Left colon (tissue), 2 donors: ENCODE measurements at regions not wholly inside any gene's neighbourhood (a gene's known extent, or its start where the extent isn't known, plus 50 kb on each side); places are given as distances from the start of the nearest gene placed in this dataset.

Source experiments
- ATAC-seq: fragments of 200-7000 bp; cut with Tn5 transposase; one replicate; pipeline ENCODE4 v1.9.1; 2020; ENCODE audit warnings: mild to moderate bottlenecking, moderate library complexity
- DNase-seq, 2 donors: peaks; one replicate each; pipeline ENCODE4 v3.0.0-alpha.2; 2020
- intact Hi-C, 2 donors: fragments of 100-400 bp; cut with DNase I in 1 of 2; cut with micrococcal nuclease in 1 of 2; formaldehyde crosslinking; loops; one replicate each; pipeline versions ENCODE4 v1.11.2 to v1.14.0; 2022; cut with DNase I, micrococcal nuclease
- donor health status: DM: no; HTN: no; CAD: no.
- donor health status: DM: yes; HTN: yes; CAD: no.

GRCh38 chr5:147017621-147018020 lies 139.1 kb upstream of the PPP2R2B start:
- intact Hi-C loops: no loop called here
- DNase-seq: no peak
- no peak for ATAC-seq

GRCh38 chr5:147018812-147019211 lies 140.3 kb upstream of the PPP2R2B start:
- no peak for ATAC-seq
- no peak for DNase-seq
- intact Hi-C loops: no loop called here

- DNase-seq (no peak), ATAC-seq (no peak)
- intact Hi-C loops: no loop called here
These were observed 158.2 kb upstream of the PPP2R2B start for GRCh38 chr5:147036691-147037245.

- intact Hi-C loops: no loop called here
- DNase-seq: no peak
- ATAC-seq: no peak
These were observed 159.1 kb upstream of the PPP2R2B start for GRCh38 chr5:147037515-147038205.

- intact Hi-C loops: no loop called here
- no peak for DNase-seq
- ATAC-seq: no peak
These were observed 162.3 kb upstream of the PPP2R2B start for GRCh38 chr5:147040856-147041255.

- intact Hi-C loops: no loop called here
- no peak for ATAC-seq
- DNase-seq: no peak
These were observed 166.2 kb upstream of the PPP2R2B start for GRCh38 chr5:147044572-147045273.

- intact Hi-C loops: no loop called here
- ATAC-seq (no peak), DNase-seq (no peak)
These were observed 166.7 kb upstream of the PPP2R2B start for GRCh38 chr5:147045290-147045689.

- DNase-seq: no peak
- ATAC-seq: no peak
- intact Hi-C loops: no loop called here
These were observed 167.7 kb upstream of the PPP2R2B start for GRCh38 chr5:147046281-147046680.

- DNase-seq: no peak
- intact Hi-C loops: no loop called here
These were observed 168.3 kb upstream of the PPP2R2B start for GRCh38 chr5:147046894-147047293.

GRCh38 chr5:147049764-147050163 lies 171.2 kb upstream of the PPP2R2B start:
- intact Hi-C loops: no loop called here
- no peak for ATAC-seq

More at GRCh38 chr5:147046894-147047293, 168.3 kb upstream of the PPP2R2B start:
- ATAC-seq: no peak

GRCh38 chr5:147050172-147050571 lies 171.6 kb upstream of the PPP2R2B start:
- intact Hi-C loops: no loop called here
- no peak for DNase-seq
- ATAC-seq: no peak

More at GRCh38 chr5:147049764-147050163, 171.2 kb upstream of the PPP2R2B start:
- DNase-seq: no peak

GRCh38 chr5:147051193-147051592 lies 172.6 kb upstream of the PPP2R2B start:
- DNase-seq: no peak

GRCh38 chr5:147052519-147052918 lies 174.0 kb upstream of the PPP2R2B start:
- intact Hi-C loops: no loop called here
- ATAC-seq (no peak), DNase-seq (no peak)

More at GRCh38 chr5:147051193-147051592, 172.6 kb upstream of the PPP2R2B start:
- ATAC-seq: no peak
- intact Hi-C loops: no loop called here

GRCh38 chr5:147055089-147055826 lies 176.7 kb upstream of the PPP2R2B start:
- intact Hi-C loops: no loop called here
- ATAC-seq (no peak), DNase-seq (no peak)

- ATAC-seq (no peak), DNase-seq (no peak)
- intact Hi-C loops: no loop called here
These were observed 177.5 kb upstream of the PPP2R2B start for GRCh38 chr5:147055850-147056566.

GRCh38 chr5:147057051-147057450 lies 177.8 kb upstream of the STK32A start:
- ATAC-seq (no peak), DNase-seq (no peak)
- intact Hi-C loops: no loop called here

GRCh38 chr5:147061431-147061830 lies 173.4 kb upstream of the STK32A start:
- no peak for DNase-seq
- intact Hi-C loops: no loop called here
- no peak for ATAC-seq

- ATAC-seq: no peak
- no peak for DNase-seq
- intact Hi-C loops: no loop called here
These were observed 172.4 kb upstream of the STK32A start for GRCh38 chr5:147062427-147062826.

- intact Hi-C loops: no loop called here
- DNase-seq: no peak
- ATAC-seq: no peak
These were observed 170.9 kb upstream of the STK32A start for GRCh38 chr5:147063943-147064342.
